ENCODE measurements at regions not wholly inside any gene's neighbourhood (a gene's known extent, or its start where the extent isn't known, plus 50 kb on each side); places are given as distances from the start of the nearest gene placed in this dataset.

GRCh38 chr2:152920846-152921245 is 202.4 kb downstream of the ARL6IP6 start:
- no peak overlapping the region for H3K4me3 Mint-ChIP-seq
- Histone ChIP-seq H3K9me2 (ENCODE audit: insufficient read depth) (peaks cover 6% of the 10 kb centered on the region; the same call in 1 of the 2 replicates), H3K27me3 (ENCODE audit: insufficient read depth) (no peaks in the 10 kb centered on the region), H3K4me1 (ENCODE audit: insufficient read depth) (no peaks in the 10 kb centered on the region), H3F3A (replicated peaks; ENCODE audit: low read depth) (no peaks in the 10 kb centered on the region), H3K36me3 (ENCODE audit: insufficient read depth) (no peaks in the 10 kb centered on the region), H4K20me1 (replicated peaks; ENCODE audit: insufficient read depth) (no peaks in the 10 kb centered on the region), H2AFZ (no peak overlapping the region), H3K4me2 (no peak overlapping the region), H3K27ac (ENCODE audit: low read depth) (no peak overlapping the region), H3K79me2 (replicated peaks; ENCODE audit: insufficient read depth) (no peaks in the 10 kb centered on the region), H3K4me3 (no peak overlapping the region)
- no peaks in the 10 kb centered on the region for H3K4me1 Mint-ChIP-seq
- DNase-seq (ENCODE audit: low spot score) (no peak), ATAC-seq (no peak)
- H3K27me3 Mint-ChIP-seq (ENCODE audit: insufficient read depth, low read depth, poor library complexity): no peaks in the 10 kb centered on the region
- no peaks in the 10 kb centered on the region for H3K36me3 Mint-ChIP-seq (ENCODE audit: low read depth)
- no peaks in the 10 kb centered on the region for H3K9me3 Mint-ChIP-seq
- H3K27ac Mint-ChIP-seq: no peak overlapping the region
- TF ChIP-seq ETS1 (IDR thresholded peaks at IDR 0.05) (no peak), EZH2 (IDR thresholded peaks at IDR 0.05; ENCODE audit: low read depth, unreplicated experiment) (no peak), STAT1 (IDR thresholded peaks at IDR 0.05; ENCODE audit: unreplicated experiment) (no peak), ZNF331 (CRISPR knock-in tag; IDR thresholded peaks at IDR 0.05; ENCODE audit: low read depth) (no peak), EZH2phosphoT487 (IDR thresholded peaks at IDR 0.05; ENCODE audit: unreplicated experiment) (no peak), ZNF114 (CRISPR knock-in tag; IDR thresholded peaks at IDR 0.05) (no peak), CTCF (conservative IDR thresholded peaks at IDR 0.05; ENCODE audit: low read depth in 2 of 2) (no peak)

GRCh38 chr2:152910970-152911369 is 192.6 kb downstream of the ARL6IP6 start:
- Mint-ChIP-seq H3K4me1 (no peaks in the 10 kb centered on the region), H3K27ac (no peak overlapping the region), H3K36me3 (ENCODE audit: low read depth) (no peaks in the 10 kb centered on the region), H3K4me3 (no peak overlapping the region), H3K27me3 (ENCODE audit: insufficient read depth, low read depth, poor library complexity) (peaks cover 1% of the 10 kb centered on the region), H3K9me3 (no peaks in the 10 kb centered on the region)
- Histone ChIP-seq H3K36me3 (ENCODE audit: insufficient read depth) (no peaks in the 10 kb centered on the region), H3K4me2 (no peak overlapping the region), H3K4me3 (no peak overlapping the region), H4K20me1 (replicated peaks; ENCODE audit: insufficient read depth) (no peaks in the 10 kb centered on the region), H3K27me3 (ENCODE audit: insufficient read depth) (no peaks in the 10 kb centered on the region), H3K4me1 (ENCODE audit: insufficient read depth) (no peaks in the 10 kb centered on the region), H3K9me2 (ENCODE audit: insufficient read depth) (no peaks in the 10 kb centered on the region), H3K79me2 (replicated peaks; ENCODE audit: insufficient read depth) (no peaks in the 10 kb centered on the region), H3K27ac (ENCODE audit: low read depth) (no peak overlapping the region), H3F3A (replicated peaks; ENCODE audit: low read depth) (no peaks in the 10 kb centered on the region), H2AFZ (no peak overlapping the region)
- ATAC-seq (no peak), DNase-seq (ENCODE audit: low spot score) (no peak)
- TF ChIP-seq CTCF (conservative IDR thresholded peaks at IDR 0.05; ENCODE audit: low read depth in 2 of 2) (no peak), JUNB (IDR thresholded peaks at IDR 0.05; ENCODE audit: unreplicated experiment) (no peak), ZNF462 (CRISPR knock-in tag; IDR thresholded peaks at IDR 0.05) (no peak), ZNF331 (CRISPR knock-in tag; IDR thresholded peaks at IDR 0.05; ENCODE audit: low read depth) (no peak), ZNF114 (CRISPR knock-in tag; IDR thresholded peaks at IDR 0.05) (no peak), ETS1 (IDR thresholded peaks at IDR 0.05) (no peak), STAT1 (IDR thresholded peaks at IDR 0.05; ENCODE audit: unreplicated experiment) (no peak)

Measured in GM23338 (cell line).